Brain microvascular endothelial cell (primary cell): ENCODE measurements at regions not wholly inside any gene's neighbourhood (a gene's known extent, or its start where the extent isn't known, plus 50 kb on each side); places are given as distances from the start of the nearest gene placed in this dataset.

Experiments used
- DNase-seq: peaks from one replicate; pipeline ENCODE4 v3.0.0-alpha.2; 2020
- H3K27ac ChIP-seq: fragments of 250-450 bp; sonication (Bioruptor Pico); 2 replicates; pipeline ENCODE4 v1.5.1; 2020; ENCODE audit warnings: mild to moderate bottlenecking, moderate library complexity
- H3K27me3 ChIP-seq: fragments of 250-450 bp; sonication (Bioruptor Pico); replicated peaks from 2 replicates; pipeline ENCODE4 v1.5.1; 2020; ENCODE audit warnings: mild to moderate bottlenecking
- H3K36me3 ChIP-seq: fragments of 250-450 bp; sonication (Bioruptor Pico); replicated peaks from 2 replicates; pipeline ENCODE4 v1.5.1; 2020; ENCODE audit warnings: mild to moderate bottlenecking
- H3K4me3 ChIP-seq: 2 replicates; pipeline ENCODE4 v1.5.1; 2011; ENCODE audit warnings: low read depth, mild to moderate bottlenecking, control low read depth, low read length, moderate library complexity
- CTCF ChIP-seq: IDR thresholded peaks from 2 replicates; pipeline ENCODE4 v1.5.1; 2011; ENCODE audit warnings: low read depth, mild to moderate bottlenecking, moderate library complexity, low read length, control low read depth, inconsistent platforms; ENCODE audit errors: missing control alignments
- in situ Hi-C: cut with HindIII; loops from 2 replicates; pipeline ENCODE4 v1.10.0; 2017; ENCODE audit warnings: low sequenced_read_pairs, low pct_ligation_motif_present

GRCh38 chr16:27704252-27704651 is 154.3 kb downstream of the KATNIP start:
- no peak for TF ChIP-seq CTCF
- in situ Hi-C loops, result no loop called here
- peaks cover 2% of the 10 kb centered on the region for H3K36me3 ChIP-seq
- no peak overlapping the region for H3K27ac ChIP-seq
- no peak for DNase-seq
- no peaks in the 10 kb centered on the region for H3K27me3 ChIP-seq
- H3K4me3 ChIP-seq, result no peak overlapping the region

GRCh38 chr16:27706156-27706865 is 156.4 kb downstream of the KATNIP start:
- TF ChIP-seq CTCF, result no peak
- H3K4me3 ChIP-seq, result no peak overlapping the region
- H3K36me3 ChIP-seq, result no peaks in the 10 kb centered on the region
- H3K27ac ChIP-seq, result no peak overlapping the region
- DNase-seq, result no peak
- in situ Hi-C loops, result no loop called here
- no peaks in the 10 kb centered on the region for H3K27me3 ChIP-seq

- Histone ChIP-seq H3K4me3 (no peak overlapping the region), H3K27me3 (no peaks in the 10 kb centered on the region), H3K36me3 (no peaks in the 10 kb centered on the region), H3K27ac (no peak overlapping the region)
- DNase-seq, result no peak
- TF ChIP-seq CTCF, result no peak
- in situ Hi-C loops, result no loop called here
Observed at GRCh38 chr16:27706866-27707685, 157.1 kb downstream of the KATNIP start.

GRCh38 chr16:27708651-27709050 is 158.7 kb downstream of the KATNIP start:
- no peak for DNase-seq
- Histone ChIP-seq H3K36me3 (no peaks in the 10 kb centered on the region), H3K27ac (no peak overlapping the region), H3K27me3 (no peaks in the 10 kb centered on the region), H3K4me3 (no peak overlapping the region)
- TF ChIP-seq CTCF, result no peak
- in situ Hi-C loops, result no loop called here

- Histone ChIP-seq H3K36me3 (no peaks in the 10 kb centered on the region), H3K4me3 (no peak overlapping the region), H3K27ac (no peak overlapping the region), H3K27me3 (no peaks in the 10 kb centered on the region)
- DNase-seq, result no peak
- in situ Hi-C loops, result no loop called here
- TF ChIP-seq CTCF, result no peak
Observed at GRCh38 chr16:27712251-27712711, 162.3 kb downstream of the KATNIP start.
